ENCODE measurements at regions not wholly inside any gene's neighbourhood (a gene's known extent, or its start where the extent isn't known, plus 50 kb on each side); places are given as distances from the start of the nearest gene placed in this dataset.

DNA sequence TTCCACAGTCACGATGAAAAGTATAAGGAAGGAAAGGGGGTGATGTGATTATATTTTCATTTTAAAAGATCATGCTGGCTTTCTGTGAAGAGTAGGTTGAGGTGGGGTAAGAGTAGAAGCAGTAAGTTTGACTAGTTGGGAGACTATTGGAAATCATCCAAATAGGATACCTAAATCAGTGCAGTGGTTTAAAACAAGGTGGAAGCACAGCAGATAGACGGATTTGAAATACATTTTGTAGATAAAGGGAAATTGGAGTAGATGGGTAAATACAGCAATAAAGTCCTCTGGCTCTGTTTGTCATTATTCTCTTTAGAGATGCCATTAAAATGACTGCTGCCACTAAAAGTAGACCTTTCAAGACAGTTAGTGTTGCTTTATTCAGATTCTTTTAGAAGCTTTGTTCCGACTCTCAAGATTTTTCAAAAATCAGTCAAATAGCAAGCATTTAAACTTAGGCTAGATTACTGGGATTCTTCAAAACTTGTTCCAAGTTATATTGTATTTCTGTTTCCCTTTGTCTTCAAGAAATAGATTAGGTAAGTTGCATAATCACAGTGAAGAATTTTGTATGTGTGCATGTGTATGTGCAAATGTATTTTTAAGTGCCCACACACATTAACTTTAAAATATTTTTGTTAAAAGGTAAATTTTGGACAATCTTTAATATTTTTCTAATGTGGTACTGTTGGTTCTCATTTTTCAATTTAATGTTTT, 61.7 kb upstream of the DTNA start:
- H3K4me3 Mint-ChIP-seq, result no peak overlapping the region
- no peaks in the 10 kb centered on the region for H3K27me3 Mint-ChIP-seq (ENCODE audit: low read depth, poor library complexity)
- peaks cover 38% of the 10 kb centered on the region for H3K4me1 Mint-ChIP-seq
- TF ChIP-seq, protein P1, sequence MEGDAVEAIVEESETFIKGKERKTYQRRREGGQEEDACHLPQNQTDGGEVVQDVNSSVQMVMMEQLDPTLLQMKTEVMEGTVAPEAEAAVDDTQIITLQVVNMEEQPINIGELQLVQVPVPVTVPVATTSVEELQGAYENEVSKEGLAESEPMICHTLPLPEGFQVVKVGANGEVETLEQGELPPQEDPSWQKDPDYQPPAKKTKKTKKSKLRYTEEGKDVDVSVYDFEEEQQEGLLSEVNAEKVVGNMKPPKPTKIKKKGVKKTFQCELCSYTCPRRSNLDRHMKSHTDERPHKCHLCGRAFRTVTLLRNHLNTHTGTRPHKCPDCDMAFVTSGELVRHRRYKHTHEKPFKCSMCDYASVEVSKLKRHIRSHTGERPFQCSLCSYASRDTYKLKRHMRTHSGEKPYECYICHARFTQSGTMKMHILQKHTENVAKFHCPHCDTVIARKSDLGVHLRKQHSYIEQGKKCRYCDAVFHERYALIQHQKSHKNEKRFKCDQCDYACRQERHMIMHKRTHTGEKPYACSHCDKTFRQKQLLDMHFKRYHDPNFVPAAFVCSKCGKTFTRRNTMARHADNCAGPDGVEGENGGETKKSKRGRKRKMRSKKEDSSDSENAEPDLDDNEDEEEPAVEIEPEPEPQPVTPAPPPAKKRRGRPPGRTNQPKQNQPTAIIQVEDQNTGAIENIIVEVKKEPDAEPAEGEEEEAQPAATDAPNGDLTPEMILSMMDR (IDR thresholded peaks at IDR 0.05), result no peak
- DNase-seq, result no peak
- H3K36me3 Mint-ChIP-seq (ENCODE audit: low read depth), result no peaks in the 10 kb centered on the region
- no peaks in the 10 kb centered on the region for H3K9me3 Mint-ChIP-seq
- H3K27ac Mint-ChIP-seq, result no peak overlapping the region

- DNase-seq, result no peak
- no peak overlapping the region for H3K27ac Mint-ChIP-seq
- TF ChIP-seq, protein P1 (IDR thresholded peaks at IDR 0.05), result no peak
- H3K9me3 Mint-ChIP-seq, result no peaks in the 10 kb centered on the region
- peaks cover 38% of the 10 kb centered on the region for H3K4me1 Mint-ChIP-seq
- no peaks in the 10 kb centered on the region for H3K27me3 Mint-ChIP-seq (ENCODE audit: low read depth, poor library complexity)
- no peaks in the 10 kb centered on the region for H3K36me3 Mint-ChIP-seq (ENCODE audit: low read depth)
- no peak overlapping the region for H3K4me3 Mint-ChIP-seq
Observed at GRCh38 chr18:34649080-34649479, 61.0 kb upstream of the DTNA start.

GRCh38 chr18:34650121-34650545, 60.0 kb upstream of the DTNA start:
- no peak for DNase-seq
- no peaks in the 10 kb centered on the region for H3K36me3 Mint-ChIP-seq (ENCODE audit: low read depth)
- H3K27ac Mint-ChIP-seq, result peak overlapping the region; percentile 20
- H3K9me3 Mint-ChIP-seq, result no peaks in the 10 kb centered on the region
- H3K4me3 Mint-ChIP-seq, result peak overlapping the region; percentile 24
- peaks cover 38% of the 10 kb centered on the region for H3K4me1 Mint-ChIP-seq
- TF ChIP-seq, protein P1 (IDR thresholded peaks at IDR 0.05), result no peak
- H3K27me3 Mint-ChIP-seq (ENCODE audit: low read depth, poor library complexity), result no peaks in the 10 kb centered on the region

- TF ChIP-seq, protein P1 (IDR thresholded peaks at IDR 0.05), result no peak
- Mint-ChIP-seq H3K27me3 (ENCODE audit: low read depth, poor library complexity) (no peaks in the 10 kb centered on the region), H3K36me3 (ENCODE audit: low read depth) (no peaks in the 10 kb centered on the region), H3K9me3 (no peaks in the 10 kb centered on the region), H3K4me1 (peaks cover 43% of the 10 kb centered on the region), H3K4me3 (no peak overlapping the region), H3K27ac (no peak overlapping the region)
- DNase-seq, result no peak
Observed at GRCh38 chr18:34651586-34652369, 58.3 kb upstream of the DTNA start.

GRCh38 chr18:34655131-34655530, 55.0 kb upstream of the DTNA start:
- H3K36me3 Mint-ChIP-seq (ENCODE audit: low read depth), result no peaks in the 10 kb centered on the region
- H3K27ac Mint-ChIP-seq, result no peak overlapping the region

More at GRCh38 chr18:34655131-34655530, 55.0 kb upstream of the DTNA start:
- no peak overlapping the region for H3K4me3 Mint-ChIP-seq
- no peak for DNase-seq
- no peaks in the 10 kb centered on the region for H3K9me3 Mint-ChIP-seq
- TF ChIP-seq, protein P1 (IDR thresholded peaks at IDR 0.05), result no peak
- peaks cover 47% of the 10 kb centered on the region for H3K4me1 Mint-ChIP-seq
- H3K27me3 Mint-ChIP-seq (ENCODE audit: low read depth, poor library complexity), result no peaks in the 10 kb centered on the region
